H1 (cell line): ENCODE measurements at regions not wholly inside any gene's neighbourhood (a gene's known extent, or its start where the extent isn't known, plus 50 kb on each side); places are given as distances from the start of the nearest gene placed in this dataset.

Experiments
- BACH1 ChIP-seq: IDR thresholded peaks from 2 replicates; pipeline ENCODE4 v1.6.1; 2012; ENCODE audit warnings: low read length, improper control_type of control experiment
- BRCA1 ChIP-seq: IDR thresholded peaks from 2 replicates; pipeline ENCODE4 v1.6.1; 2012; ENCODE audit warnings: low read depth, low read length, improper control_type of control experiment
- CTCF ChIP-seq, 3 experiments: IDR thresholded peaks; 1 replicate in 2 of 3; 2 replicates in 1 of 3; pipeline versions ENCODE4 v1.5.1 to v1.6.1; 2011; ENCODE audit warnings: low read length in 3 of 3, mild to moderate bottlenecking in 3 of 3, inconsistent platforms in 2 of 3, low read depth in 1 of 3, moderate library complexity in 1 of 3; ENCODE audit not compliant: insufficient read depth in 1 of 3; ENCODE audit errors: control extremely low read depth in 1 of 3
- FOSL1 ChIP-seq: IDR thresholded peaks from 2 replicates; pipeline ENCODE4 v1.6.1; 2011; ENCODE audit warnings: mild to moderate bottlenecking, low read depth, low read length, moderate library complexity; ENCODE audit not compliant: insufficient read depth
- GABPA ChIP-seq: IDR thresholded peaks from 2 replicates; pipeline ENCODE4 v1.6.1; 2011; ENCODE audit warnings: mild to moderate bottlenecking, low read length, moderate library complexity, borderline replicate concordance; ENCODE audit not compliant: insufficient read depth
- KDM4A ChIP-seq: IDR thresholded peaks from one replicate; pipeline ENCODE4 v1.7.1; 2012; ENCODE audit warnings: low read depth, mild to moderate bottlenecking, moderate library complexity, low read length, inconsistent platforms; ENCODE audit not compliant: severe bottlenecking
- POLR2A ChIP-seq, 2 experiments: IDR thresholded peaks; 1 replicate in 1 of 2; 2 replicates in 1 of 2; pipeline ENCODE4 v1.6.1; 2011; ENCODE audit warnings: low read depth in 2 of 2, low read length in 2 of 2, mild to moderate bottlenecking in 2 of 2; ENCODE audit errors: control extremely low read depth in 1 of 2
- POLR2AphosphoS5 ChIP-seq: IDR thresholded peaks from 2 replicates; pipeline ENCODE4 v1.6.1; 2011; ENCODE audit warnings: low read depth, low read length
- SIN3A ChIP-seq, 2 experiments: IDR thresholded peaks in 1 of 2; conservative IDR thresholded peaks in 1 of 2; 2 replicates each; pipeline ENCODE4 v1.6.1; 2011 to 2012; ENCODE audit warnings: low read length in 2 of 2, improper control_type of control experiment in 1 of 2, low read depth in 1 of 2, mild to moderate bottlenecking in 1 of 2
- SIRT6 ChIP-seq: IDR thresholded peaks from one replicate; pipeline ENCODE4 v1.7.1; 2012; ENCODE audit warnings: low read length, inconsistent platforms
- SP1 ChIP-seq: IDR thresholded peaks from 2 replicates; pipeline ENCODE4 v1.6.1; 2011; ENCODE audit warnings: low read depth, low read length
- TAF7 ChIP-seq: optimal IDR thresholded peaks from 2 replicates; pipeline ENCODE3; 2011; ENCODE audit warnings: low read depth, mild to moderate bottlenecking, inconsistent platforms, low read length, moderate library complexity, borderline replicate concordance

GRCh38 chr2:196586511-196586991 is 53.0 kb upstream of the CCDC150 start:
- no peak for TF ChIP-seq POLR2A (IDR thresholded peaks at IDR 0.05; ENCODE audit: control extremely low read depth in 1 of 2, low read depth in 2 of 2, low read length in 2 of 2)
- TF ChIP-seq CTCF (IDR thresholded peaks at IDR 0.05; ENCODE audit: control extremely low read depth in 1 of 3, insufficient read depth in 1 of 3, low read depth in 1 of 3, low read length in 3 of 3) = no peak
- no peak for TF ChIP-seq SP1
- TF ChIP-seq FOSL1 = no peak
- no peak for TF ChIP-seq BRCA1
- no peak for TF ChIP-seq BACH1
- no peak for TF ChIP-seq TAF7
- TF ChIP-seq POLR2AphosphoS5 = no peak
- no peak for TF ChIP-seq KDM4A
- TF ChIP-seq GABPA = no peak
- TF ChIP-seq SIRT6 = no peak
- TF ChIP-seq SIN3A (conservative IDR thresholded peaks at IDR 0.05 in 1 of 2, IDR thresholded peaks at IDR 0.05 in 1 of 2; ENCODE audit: low read depth in 1 of 2, low read length in 2 of 2) = no peak
